ENCODE measurements at regions not wholly inside any gene's neighbourhood (a gene's known extent, or its start where the extent isn't known, plus 50 kb on each side); places are given as distances from the start of the nearest gene placed in this dataset.

- Mint-ChIP-seq H3K27ac (ENCODE audit: unreplicated experiment) (no peak overlapping the region), H3K36me3 (ENCODE audit: unreplicated experiment) (no peaks in the 10 kb centered on the region), H3K4me3 (ENCODE audit: unreplicated experiment) (no peak overlapping the region), H3K9me3 (ENCODE audit: unreplicated experiment) (peaks cover 15% of the 10 kb centered on the region), H3K27me3 (ENCODE audit: unreplicated experiment) (no peaks in the 10 kb centered on the region), H3K4me1 (ENCODE audit: unreplicated experiment) (no peaks in the 10 kb centered on the region)
- TF ChIP-seq CTCF (IDR thresholded peaks at IDR 0.05), result no peak
- DNase-seq (ENCODE audit: extremely low spot score, unreplicated experiment), result no peak
Measured at GRCh38 chr11:112826788-112827187, 134.4 kb upstream of the NCAM1 start.

GRCh38 chr11:112828421-112828820 lies 132.8 kb upstream of the NCAM1 start:
- DNase-seq (ENCODE audit: extremely low spot score, unreplicated experiment), result no peak
- no peak for TF ChIP-seq CTCF (IDR thresholded peaks at IDR 0.05)
- H3K27ac Mint-ChIP-seq (ENCODE audit: unreplicated experiment), result no peak overlapping the region
- H3K27me3 Mint-ChIP-seq (ENCODE audit: unreplicated experiment), result no peaks in the 10 kb centered on the region
- H3K36me3 Mint-ChIP-seq (ENCODE audit: unreplicated experiment), result no peaks in the 10 kb centered on the region
- no peaks in the 10 kb centered on the region for H3K4me1 Mint-ChIP-seq (ENCODE audit: unreplicated experiment)
- H3K4me3 Mint-ChIP-seq (ENCODE audit: unreplicated experiment), result no peak overlapping the region
- H3K9me3 Mint-ChIP-seq (ENCODE audit: unreplicated experiment), result peaks cover 13% of the 10 kb centered on the region

GRCh38 chr11:112829971-112830654 lies 131.1 kb upstream of the NCAM1 start:
- Mint-ChIP-seq H3K9me3 (ENCODE audit: unreplicated experiment) (peaks cover 13% of the 10 kb centered on the region), H3K27me3 (ENCODE audit: unreplicated experiment) (no peaks in the 10 kb centered on the region), H3K36me3 (ENCODE audit: unreplicated experiment) (no peaks in the 10 kb centered on the region), H3K4me1 (ENCODE audit: unreplicated experiment) (no peaks in the 10 kb centered on the region), H3K27ac (ENCODE audit: unreplicated experiment) (no peak overlapping the region), H3K4me3 (ENCODE audit: unreplicated experiment) (no peak overlapping the region)
- DNase-seq (ENCODE audit: extremely low spot score, unreplicated experiment), result peak; percentile 68
- no peak for TF ChIP-seq CTCF (IDR thresholded peaks at IDR 0.05)

- Mint-ChIP-seq H3K4me1 (ENCODE audit: unreplicated experiment) (no peaks in the 10 kb centered on the region), H3K27ac (ENCODE audit: unreplicated experiment) (no peak overlapping the region), H3K4me3 (ENCODE audit: unreplicated experiment) (no peak overlapping the region), H3K27me3 (ENCODE audit: unreplicated experiment) (no peaks in the 10 kb centered on the region), H3K36me3 (ENCODE audit: unreplicated experiment) (no peaks in the 10 kb centered on the region), H3K9me3 (ENCODE audit: unreplicated experiment) (peaks cover 13% of the 10 kb centered on the region)
- TF ChIP-seq CTCF (IDR thresholded peaks at IDR 0.05), result no peak
- no peak for DNase-seq (ENCODE audit: extremely low spot score, unreplicated experiment)
Measured at GRCh38 chr11:112831041-112831440, 130.2 kb upstream of the NCAM1 start.

GRCh38 chr11:112831969-112832766 lies 129.1 kb upstream of the NCAM1 start:
- Mint-ChIP-seq H3K4me3 (ENCODE audit: unreplicated experiment) (no peak overlapping the region), H3K27ac (ENCODE audit: unreplicated experiment) (no peak overlapping the region), H3K4me1 (ENCODE audit: unreplicated experiment) (no peaks in the 10 kb centered on the region), H3K27me3 (ENCODE audit: unreplicated experiment) (no peaks in the 10 kb centered on the region), H3K9me3 (ENCODE audit: unreplicated experiment) (peaks cover 13% of the 10 kb centered on the region), H3K36me3 (ENCODE audit: unreplicated experiment) (no peaks in the 10 kb centered on the region)
- no peak for TF ChIP-seq CTCF (IDR thresholded peaks at IDR 0.05)
- no peak for DNase-seq (ENCODE audit: extremely low spot score, unreplicated experiment)
